ENCODE measurements at regions not wholly inside any gene's neighbourhood (a gene's known extent, or its start where the extent isn't known, plus 50 kb on each side); places are given as distances from the start of the nearest gene placed in this dataset.

DNA sequence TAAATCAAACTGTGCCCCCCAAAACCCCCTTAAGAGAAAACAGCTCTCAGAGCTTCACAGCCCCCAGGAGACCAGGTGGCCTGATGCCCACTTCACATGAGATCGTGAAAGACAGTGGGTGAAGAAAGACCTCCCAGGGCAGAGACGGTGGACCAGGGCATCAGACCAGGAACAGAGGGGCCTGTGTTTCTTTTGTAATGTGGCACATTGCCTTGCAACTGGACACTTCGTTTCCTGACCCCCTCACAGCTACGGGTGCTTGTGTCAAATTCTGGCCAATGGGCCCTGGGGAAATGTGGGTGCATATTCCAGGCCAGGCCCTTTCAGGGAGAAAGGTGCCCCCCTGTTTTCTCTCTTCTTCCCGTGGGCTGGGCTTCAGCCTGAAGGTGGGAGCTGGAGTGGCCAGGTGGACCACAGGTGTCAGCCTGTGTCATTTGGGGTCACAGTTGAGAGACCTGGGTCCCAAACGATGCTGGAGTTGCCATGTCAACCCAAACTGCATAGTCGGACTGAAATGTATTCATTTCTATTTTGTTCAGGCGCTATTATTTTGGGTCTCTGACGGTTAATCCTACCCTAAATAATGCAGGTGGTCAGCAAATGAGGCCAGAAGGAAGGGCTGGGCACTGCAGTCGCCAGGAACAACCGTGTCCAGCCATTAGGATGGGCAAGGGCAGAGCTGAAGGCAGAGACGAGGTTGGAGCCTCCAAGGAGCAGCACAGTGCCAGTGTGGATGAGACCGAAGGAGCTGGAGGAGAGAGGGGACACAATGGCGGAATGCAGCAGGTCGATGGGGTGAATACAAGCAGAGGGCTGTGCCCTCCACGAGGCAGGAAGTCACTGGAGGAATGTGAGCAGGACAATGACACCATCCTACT is 338.2 kb downstream of the EIPR1 start:
- peaks cover 13% of the 10 kb centered on the region for H3K27me3 Mint-ChIP-seq (ENCODE audit: insufficient read depth, unreplicated experiment)
- intact Hi-C loops (cut with micrococcal nuclease), result no loop called here
- CTCF ChIA-PET, result interaction anchor here (0.6 kb wide), 1 partner anchor 155 kb away, joined by 5 read pairs; no protein-coding TSS in a partner anchor
- TF ChIP-seq, protein P1, sequence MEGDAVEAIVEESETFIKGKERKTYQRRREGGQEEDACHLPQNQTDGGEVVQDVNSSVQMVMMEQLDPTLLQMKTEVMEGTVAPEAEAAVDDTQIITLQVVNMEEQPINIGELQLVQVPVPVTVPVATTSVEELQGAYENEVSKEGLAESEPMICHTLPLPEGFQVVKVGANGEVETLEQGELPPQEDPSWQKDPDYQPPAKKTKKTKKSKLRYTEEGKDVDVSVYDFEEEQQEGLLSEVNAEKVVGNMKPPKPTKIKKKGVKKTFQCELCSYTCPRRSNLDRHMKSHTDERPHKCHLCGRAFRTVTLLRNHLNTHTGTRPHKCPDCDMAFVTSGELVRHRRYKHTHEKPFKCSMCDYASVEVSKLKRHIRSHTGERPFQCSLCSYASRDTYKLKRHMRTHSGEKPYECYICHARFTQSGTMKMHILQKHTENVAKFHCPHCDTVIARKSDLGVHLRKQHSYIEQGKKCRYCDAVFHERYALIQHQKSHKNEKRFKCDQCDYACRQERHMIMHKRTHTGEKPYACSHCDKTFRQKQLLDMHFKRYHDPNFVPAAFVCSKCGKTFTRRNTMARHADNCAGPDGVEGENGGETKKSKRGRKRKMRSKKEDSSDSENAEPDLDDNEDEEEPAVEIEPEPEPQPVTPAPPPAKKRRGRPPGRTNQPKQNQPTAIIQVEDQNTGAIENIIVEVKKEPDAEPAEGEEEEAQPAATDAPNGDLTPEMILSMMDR (IDR thresholded peaks at IDR 0.05; ENCODE audit: unreplicated experiment), result no peak
- H3K4me3 Mint-ChIP-seq (ENCODE audit: unreplicated experiment), result no peak overlapping the region
- no peaks in the 10 kb centered on the region for H3K4me1 Mint-ChIP-seq (ENCODE audit: insufficient read depth, unreplicated experiment)
- no peak overlapping the region for H3K27ac Mint-ChIP-seq (ENCODE audit: low read depth, unreplicated experiment)
- no TSS peak for BruUV-seq (replicated peaks)
- DNase-seq (ENCODE audit: unreplicated experiment), result no peak
- peaks cover 8% of the 10 kb centered on the region for H3K9me3 Mint-ChIP-seq (ENCODE audit: unreplicated experiment)
- POLR2A ChIA-PET, result no interaction called here
- no peaks in the 10 kb centered on the region for H3K36me3 Mint-ChIP-seq (ENCODE audit: insufficient read depth, unreplicated experiment)

GRCh38 chr2:3038636-3039035 is 339.0 kb downstream of the EIPR1 start:
- TF ChIP-seq, protein P1 (IDR thresholded peaks at IDR 0.05; ENCODE audit: unreplicated experiment), result no peak
- no peak overlapping the region for H3K4me3 Mint-ChIP-seq (ENCODE audit: unreplicated experiment)
- POLR2A ChIA-PET, result no interaction called here
- H3K4me1 Mint-ChIP-seq (ENCODE audit: insufficient read depth, unreplicated experiment), result no peaks in the 10 kb centered on the region
- intact Hi-C loops (cut with micrococcal nuclease), result no loop called here
- H3K27me3 Mint-ChIP-seq (ENCODE audit: insufficient read depth, unreplicated experiment), result peaks cover 16% of the 10 kb centered on the region
- CTCF ChIA-PET, result no interaction called here
- no peaks in the 10 kb centered on the region for H3K36me3 Mint-ChIP-seq (ENCODE audit: insufficient read depth, unreplicated experiment)
- no peak for DNase-seq (ENCODE audit: unreplicated experiment)
- no TSS peak for BruUV-seq (replicated peaks)
- peaks cover 6% of the 10 kb centered on the region for H3K9me3 Mint-ChIP-seq (ENCODE audit: unreplicated experiment)
- H3K27ac Mint-ChIP-seq (ENCODE audit: low read depth, unreplicated experiment), result no peak overlapping the region

- Mint-ChIP-seq H3K27me3 (ENCODE audit: insufficient read depth, unreplicated experiment) (peaks cover 28% of the 10 kb centered on the region), H3K4me3 (ENCODE audit: unreplicated experiment) (no peak overlapping the region), H3K9me3 (ENCODE audit: unreplicated experiment) (no peaks in the 10 kb centered on the region), H3K36me3 (ENCODE audit: insufficient read depth, unreplicated experiment) (no peaks in the 10 kb centered on the region), H3K4me1 (ENCODE audit: insufficient read depth, unreplicated experiment) (no peaks in the 10 kb centered on the region), H3K27ac (ENCODE audit: low read depth, unreplicated experiment) (no peak overlapping the region)
- intact Hi-C loops (cut with micrococcal nuclease), result no loop called here
- ChIA-PET CTCF (no interaction called here), POLR2A (no interaction called here)
- DNase-seq (ENCODE audit: unreplicated experiment), result no peak
- no TSS peak for BruUV-seq (replicated peaks)
- TF ChIP-seq, protein P1 (IDR thresholded peaks at IDR 0.05; ENCODE audit: unreplicated experiment), result no peak
These were observed 340.1 kb downstream of the EIPR1 start for GRCh38 chr2:3037196-3038194.

All from MCF 10A (cell line).